ENCODE measurements at regions not wholly inside any gene's neighbourhood (a gene's known extent, or its start where the extent isn't known, plus 50 kb on each side); places are given as distances from the start of the nearest gene placed in this dataset.

- no peak for TF ChIP-seq CTCF (conservative IDR thresholded peaks at IDR 0.05; ENCODE audit: low read depth, low read length)
- TF ChIP-seq EZH2 (IDR thresholded peaks at IDR 0.05; ENCODE audit: borderline replicate concordance, low read depth, low read length, poor library complexity, severe bottlenecking) = no peak
Measured at GRCh38 chr10:94076325-94076841, 82.7 kb downstream of the PLCE1 start.
